H9 (cell line): ENCODE measurements at regions not wholly inside any gene's neighbourhood (a gene's known extent, or its start where the extent isn't known, plus 50 kb on each side); places are given as distances from the start of the nearest gene placed in this dataset.

ENCODE experiments used
- DNase-seq: peaks from one replicate; pipeline ENCODE4 v3.0.0-alpha.2; 2017
- H2AFZ ChIP-seq: one replicate; pipeline ENCODE4 v1.6.1; 2013; ENCODE audit warnings: mild to moderate bottlenecking, low read length, control low read depth, moderate library complexity
- H2AK5ac ChIP-seq: 2 replicates; pipeline ENCODE4 v1.6.1; 2013; ENCODE audit warnings: low read length, control low read depth, mixed read lengths; ENCODE audit not compliant: insufficient read length
- H2BK120ac ChIP-seq: one replicate; pipeline ENCODE4 v1.6.1; 2013; ENCODE audit warnings: low read depth, mild to moderate bottlenecking, low read length, control low read depth, inconsistent platforms; ENCODE audit not compliant: poor library complexity, severe bottlenecking
- H2BK12ac ChIP-seq: 2 replicates; pipeline ENCODE4 v1.6.1; 2013; ENCODE audit warnings: low read length, control low read depth, mixed read lengths, low read depth; ENCODE audit not compliant: insufficient read length
- H2BK15ac ChIP-seq: 2 replicates; pipeline ENCODE4 v1.6.1; 2013; ENCODE audit warnings: low read depth, low read length, control low read depth
- H2BK20ac ChIP-seq: one replicate; pipeline ENCODE4 v1.6.1; 2013; ENCODE audit warnings: low read depth, mild to moderate bottlenecking, low read length, control low read depth, inconsistent platforms; ENCODE audit not compliant: poor library complexity, severe bottlenecking
- H2BK5ac ChIP-seq: 2 replicates; pipeline ENCODE4 v1.6.1; 2013; ENCODE audit warnings: low read length, control low read depth, mixed read lengths; ENCODE audit not compliant: insufficient read length
- H3K14ac ChIP-seq: 2 replicates; pipeline ENCODE4 v1.6.1; 2013; ENCODE audit warnings: low read length, control low read depth; ENCODE audit not compliant: insufficient read depth
- H3K18ac ChIP-seq: 2 replicates; pipeline ENCODE4 v1.6.1; 2013; ENCODE audit warnings: low read depth, mild to moderate bottlenecking, mixed read lengths, low read length, control low read depth; ENCODE audit not compliant: insufficient read length
- H3K23ac ChIP-seq: 2 replicates; pipeline ENCODE4 v1.6.1; 2013; ENCODE audit warnings: low read length, control low read depth, mixed read lengths, low read depth; ENCODE audit not compliant: insufficient read length
- H3K23me2 ChIP-seq: 2 replicates; pipeline ENCODE4 v1.6.1; 2013; ENCODE audit warnings: low read depth, mild to moderate bottlenecking, mixed read lengths, low read length, control low read depth; ENCODE audit not compliant: insufficient read length, poor library complexity, severe bottlenecking
- H3K27ac ChIP-seq: 2 replicates; pipeline ENCODE4 v1.5.1; 2013; ENCODE audit warnings: low read length, control low read depth, mixed read lengths, low read depth; ENCODE audit not compliant: insufficient read length
- H3K27me3 ChIP-seq: 2 replicates; pipeline ENCODE4 v1.6.1; 2013; ENCODE audit warnings: low read length, control low read depth, inconsistent platforms; ENCODE audit not compliant: insufficient read depth
- H3K4ac ChIP-seq: 2 replicates; pipeline ENCODE4 v1.6.1; 2013; ENCODE audit warnings: low read depth, mild to moderate bottlenecking, control low read depth, inconsistent platforms, low read length, moderate library complexity
- H3K4me1 ChIP-seq: 2 replicates; pipeline ENCODE4 v1.6.1; 2013; ENCODE audit warnings: low read length, control low read depth, inconsistent platforms; ENCODE audit not compliant: insufficient read depth
- H3K4me2 ChIP-seq: 2 replicates; pipeline ENCODE4 v1.6.1; 2013; ENCODE audit warnings: low read length, control low read depth, mixed read lengths; ENCODE audit not compliant: insufficient read length, insufficient read depth
- H3K56ac ChIP-seq: 2 replicates; pipeline ENCODE4 v1.6.1; 2013; ENCODE audit warnings: low read depth, mild to moderate bottlenecking, mixed read lengths, low read length, control low read depth; ENCODE audit not compliant: insufficient read length
- H3K79me1 ChIP-seq: 2 replicates; pipeline ENCODE4 v1.6.1; 2013; ENCODE audit warnings: low read depth, mild to moderate bottlenecking, moderate library complexity, low read length, control low read depth, inconsistent platforms; ENCODE audit not compliant: insufficient read depth, poor library complexity, severe bottlenecking
- H3K79me2 ChIP-seq: 2 replicates; pipeline ENCODE4 v1.6.1; 2013; ENCODE audit warnings: low read length, control low read depth, inconsistent platforms; ENCODE audit not compliant: insufficient read depth
- H3K9ac ChIP-seq: 2 replicates; pipeline ENCODE4 v1.6.1; 2013; ENCODE audit warnings: low read length, control low read depth, mixed read lengths; ENCODE audit not compliant: insufficient read length; ENCODE audit errors: extremely low read depth
- H3K9me3 ChIP-seq: one replicate; pipeline ENCODE4 v1.6.1; 2013; ENCODE audit warnings: low read depth, low read length, inconsistent platforms; ENCODE audit not compliant: control insufficient read depth
- H3T11ph ChIP-seq: one replicate; pipeline ENCODE4 v1.6.1; 2013; ENCODE audit warnings: mild to moderate bottlenecking, low read length, control low read depth, inconsistent platforms
- H4K20me1 ChIP-seq: one replicate; pipeline ENCODE4 v1.6.1; 2013; ENCODE audit not compliant: control insufficient read depth, insufficient read length, insufficient read depth
- H4K5ac ChIP-seq: 2 replicates; pipeline ENCODE4 v1.6.1; 2013; ENCODE audit warnings: low read depth, mild to moderate bottlenecking, mixed read lengths, low read length, control low read depth; ENCODE audit not compliant: insufficient read length
- H4K8ac ChIP-seq: replicated peaks from 2 replicates; pipeline ENCODE4 v1.6.1; 2013; ENCODE audit warnings: low read length, control low read depth, mixed read lengths, low read depth; ENCODE audit not compliant: insufficient read length
- H4K91ac ChIP-seq: 2 replicates; pipeline ENCODE4 v1.6.1; 2013; ENCODE audit warnings: low read depth, mild to moderate bottlenecking, moderate library complexity, mixed read lengths, low read length, control low read depth; ENCODE audit not compliant: insufficient read length
- H3K27ac Mint-ChIP-seq, 3 experiments: 2 replicates in 2 of 3; 3 replicates in 1 of 3; pipeline ENCODE4 v1.8.0; 2020 to 2021; ENCODE audit warnings: mixed read lengths in 3 of 3, mild to moderate bottlenecking in 1 of 3, moderate library complexity in 1 of 3
- H3K27me3 Mint-ChIP-seq: 2 replicates; pipeline ENCODE4 v1.8.0; 2021; ENCODE audit warnings: low read depth, mild to moderate bottlenecking, moderate library complexity, mixed read lengths
- H3K36me3 Mint-ChIP-seq, 3 experiments: 2 replicates in 2 of 3; 3 replicates in 1 of 3; pipeline ENCODE4 v1.8.0; 2020 to 2021; ENCODE audit warnings: low read depth in 3 of 3, mixed read lengths in 3 of 3; ENCODE audit not compliant: insufficient read depth in 1 of 3
- H3K4me1 Mint-ChIP-seq, 2 experiments: 2 replicates each; pipeline ENCODE4 v1.8.0; 2020; ENCODE audit warnings: mixed read lengths in 2 of 2
- H3K4me3 Mint-ChIP-seq, 2 experiments: 2 replicates in 1 of 2; 3 replicates in 1 of 2; pipeline ENCODE4 v1.8.0; 2020 to 2021; ENCODE audit warnings: mild to moderate bottlenecking in 2 of 2, mixed read lengths in 2 of 2, moderate library complexity in 1 of 2
- H3K9me3 Mint-ChIP-seq, 2 experiments: 2 replicates in 1 of 2; 3 replicates in 1 of 2; pipeline ENCODE4 v1.8.0; 2020; ENCODE audit warnings: mild to moderate bottlenecking in 2 of 2, mixed read lengths in 2 of 2, moderate library complexity in 1 of 2
- CTCF ChIP-seq: fragments of 200-600 bp; sonication (generic); conservative IDR thresholded peaks from 3 replicates; pipeline ENCODE4 v1.8.0; 2021; ENCODE audit warnings: antibody characterized with exemption, mild to moderate bottlenecking
- WGBS: extraction: QIAGEN DNeasy Blood & Tissue Kit; methylation state at CpG from one replicate; pipeline ENCODE4 v1.1.7; 2013; ENCODE audit warnings: missing lambda C conversion rate, low lambda C conversion rate, mixed read lengths; ENCODE audit not compliant: insufficient read length; ENCODE audit errors: extremely low coverage; 5-methylcytosine and 5-hydroxymethylcytosine counted together

- no CpG with 5 or more reads among the region's 4 CpGs for WGBS
- Histone ChIP-seq H2BK120ac (no peak overlapping the region), H3T11ph (no peak overlapping the region), H4K91ac (no peak overlapping the region), H2BK15ac (no peak overlapping the region), H4K8ac (no peak overlapping the region), H2AFZ (no peak overlapping the region), H2BK20ac (no peak overlapping the region), H4K20me1 (no peaks in the 10 kb centered on the region), H3K9me3 (no peaks in the 10 kb centered on the region), H3K4ac (no peak overlapping the region), H2BK5ac (no peak overlapping the region), H3K27ac (no peak overlapping the region), H3K79me2 (no peaks in the 10 kb centered on the region), H2BK12ac (no peak overlapping the region), H2AK5ac (no peak overlapping the region), H3K79me1 (no peaks in the 10 kb centered on the region), H3K56ac (no peak overlapping the region), H4K5ac (no peak overlapping the region), H3K4me2 (no peak overlapping the region), H3K14ac (no peak overlapping the region), H3K27me3 (no peaks in the 10 kb centered on the region), H3K18ac (no peak overlapping the region), H3K23me2 (no peaks in the 10 kb centered on the region), H3K4me1 (no peaks in the 10 kb centered on the region), H3K23ac (no peak overlapping the region), H3K9ac (no peak overlapping the region)
- no peak for DNase-seq
- no peak for TF ChIP-seq CTCF
- peaks cover 7% of the 10 kb centered on the region for H3K27me3 Mint-ChIP-seq
- H3K4me1 Mint-ChIP-seq, result peaks cover 4 to 5% of the 10 kb centered on the region in 2 experiments; a peak in 3 of 4 replicates
- H3K4me3 Mint-ChIP-seq, result no peak overlapping the region
- H3K27ac Mint-ChIP-seq, result no peak overlapping the region
- H3K9me3 Mint-ChIP-seq, result peaks cover 0 to 5% of the 10 kb centered on the region in 2 experiments; a peak in 3 of 5 replicates
- H3K36me3 Mint-ChIP-seq, result 0 out of 7 replicates have a peak, but pooled peaks cover 0 to 5% (median 0%) of the 10 kb centered on the region in 3 experiments
Measured at GRCh38 chr15:69787791-69788190, 309.9 kb downstream of the TLE3 start.
